Panc1 (cell line): ENCODE measurements at regions not wholly inside any gene's neighbourhood (a gene's known extent, or its start where the extent isn't known, plus 50 kb on each side); places are given as distances from the start of the nearest gene placed in this dataset.

ENCODE experiments used
- ATAC-seq: fragments of 200-7000 bp; cut with Tn5 transposase; 2 replicates; pipeline ENCODE4 v1.9.1; 2020; ENCODE audit warnings: mild to moderate bottlenecking, moderate library complexity
- BruUV-seq: library from RNA; stranded (reverse); fragments of 400-500 nt; replicated peaks from 2 replicates; lab custom pipeline; 2021; lab: Mats Ljungman, UMichigan
- CTCF ChIA-PET: fragments of 300-600 bp; sonication (Branson Sonifier 250); formaldehyde crosslinking; loops from one replicate; lab custom pipeline; 2022; ENCODE audit warnings: antibody characterized with exemption; lab: Charles Lee
- POLR2A ChIA-PET: fragments of 300-600 bp; sonication (Branson Sonifier 250); formaldehyde crosslinking; loops from one replicate; lab custom pipeline; 2022; ENCODE audit warnings: antibody characterized with exemption; lab: Charles Lee
- DNase-seq: peaks from one replicate; pipeline ENCODE4 v3.0.0-alpha.2; 2010; ENCODE audit warnings: low read depth, low spot score
- H3K27ac ChIP-seq: 2 replicates; pipeline ENCODE4 v1.5.1; 2011; ENCODE audit warnings: mild to moderate bottlenecking, low read length, inconsistent platforms
- H3K27me3 ChIP-seq: fragments of 200-500 bp; sonication (Bioruptor generic); 2 replicates; pipeline ENCODE4 v1.6.0; 2014; ENCODE audit warnings: low read length, inconsistent platforms; ENCODE audit not compliant: control insufficient read depth, insufficient read depth
- H3K36me3 ChIP-seq: fragments of 200-500 bp; sonication (Bioruptor generic); 2 replicates; pipeline ENCODE4 v1.5.1; 2014; ENCODE audit warnings: inconsistent platforms, mild to moderate bottlenecking, low read length, moderate library complexity; ENCODE audit not compliant: control insufficient read depth, insufficient read depth
- H3K4me1 ChIP-seq: 2 replicates; pipeline ENCODE4 v1.5.1; 2011; ENCODE audit warnings: inconsistent platforms, mild to moderate bottlenecking, low read length, moderate library complexity; ENCODE audit not compliant: control insufficient read depth, insufficient read depth
- H3K4me3 ChIP-seq, 2 experiments: 2 replicates each; pipeline ENCODE4 v1.5.1; 2011 to 2012; ENCODE audit warnings: low read depth in 2 of 2, low read length in 2 of 2, mild to moderate bottlenecking in 2 of 2, inconsistent platforms in 1 of 2, moderate library complexity in 1 of 2
- H3K9me3 ChIP-seq: fragments of 200-500 bp; sonication (Bioruptor generic); 2 replicates; pipeline ENCODE4 v1.5.1; 2014; ENCODE audit warnings: low read depth, mild to moderate bottlenecking, inconsistent platforms, low read length, moderate library complexity; ENCODE audit not compliant: control insufficient read depth, insufficient read depth
- CTCF ChIP-seq: fragments of 450-650 bp; IDR thresholded peaks from 2 replicates; pipeline ENCODE4 v1.5.1; 2017; ENCODE audit warnings: mild to moderate bottlenecking
- POLR2AphosphoS5 ChIP-seq: IDR thresholded peaks from 2 replicates; pipeline ENCODE4 v1.6.1; 2012; ENCODE audit warnings: mild to moderate bottlenecking, low read depth, low read length, moderate library complexity
- REST ChIP-seq, 2 experiments: IDR thresholded peaks; 2 replicates each; pipeline ENCODE4 v1.6.1; 2011 to 2012; ENCODE audit warnings: low read depth in 2 of 2, control low read depth in 1 of 2, low read length in 1 of 2, mild to moderate bottlenecking in 1 of 2, moderate library complexity in 1 of 2; ENCODE audit not compliant: insufficient read depth in 1 of 2
- SIN3A ChIP-seq: IDR thresholded peaks from 2 replicates; pipeline ENCODE4 v1.6.1; 2012; ENCODE audit warnings: low read depth, mild to moderate bottlenecking, low read length, moderate library complexity, borderline replicate concordance; ENCODE audit not compliant: insufficient read depth
- TCF7L2 ChIP-seq: IDR thresholded peaks from 2 replicates; pipeline ENCODE4 v1.6.1; 2011; ENCODE audit warnings: mild to moderate bottlenecking, low read depth, low read length, inconsistent platforms
- in situ Hi-C: cut with HindIII; loops from 2 replicates; pipeline ENCODE4 v1.10.0; 2016; ENCODE audit warnings: low sequenced_read_pairs, low pct_unique_long_range_greater_than_20kb
- intact Hi-C: fragments of 100-400 bp; cut with micrococcal nuclease; formaldehyde crosslinking; loops from one replicate; pipeline ENCODE4 v1.10.0; 2022; ENCODE audit not compliant: unreplicated experiment

GRCh38 chr2:158907926-158908456 is 60.4 kb upstream of the TANC1 start:
- in situ Hi-C loops: no loop called here
- Histone ChIP-seq H3K36me3 (no peaks in the 10 kb centered on the region), H3K4me3 (no peak overlapping the region), H3K9me3 (no peaks in the 10 kb centered on the region), H3K27ac (no peak overlapping the region), H3K4me1 (0 out of 2 replicates have a peak, but pooled peaks cover 3% of the 10 kb centered on the region), H3K27me3 (no peaks in the 10 kb centered on the region)
- POLR2A ChIA-PET: no interaction called here
- CTCF ChIA-PET: no interaction called here
- ATAC-seq: no peak
- intact Hi-C loops: no loop called here
- DNase-seq: no peak
- no TSS peak for BruUV-seq
- TF ChIP-seq POLR2AphosphoS5 (no peak), REST (IDR thresholded peaks at IDR 0.05; ENCODE audit: insufficient read depth in 1 of 2, low read depth in 2 of 2, low read length in 1 of 2) (no peak), CTCF (no peak)

- no peaks in the 10 kb centered on the region for H3K9me3 ChIP-seq
- DNase-seq: no peak
- no peak for ATAC-seq
- intact Hi-C loops: no loop called here
- no peaks in the 10 kb centered on the region for H3K36me3 ChIP-seq
- BruUV-seq: no TSS peak
- in situ Hi-C loops: no loop called here
- no peaks in the 10 kb centered on the region for H3K27me3 ChIP-seq
- H3K4me1 ChIP-seq: no peaks in the 10 kb centered on the region
- TF ChIP-seq SIN3A: no peak
- TF ChIP-seq CTCF: no peak
- TF ChIP-seq TCF7L2: no peak
- no peak for TF ChIP-seq REST (IDR thresholded peaks at IDR 0.05; ENCODE audit: insufficient read depth in 1 of 2, low read depth in 2 of 2, low read length in 1 of 2)
- no peak for TF ChIP-seq POLR2AphosphoS5
- POLR2A ChIA-PET: no interaction called here
- no peak overlapping the region for H3K27ac ChIP-seq
- CTCF ChIA-PET: no interaction called here
- no peak overlapping the region for H3K4me3 ChIP-seq
Observed at GRCh38 chr2:158912112-158912511, 56.3 kb upstream of the TANC1 start.
